PC-9 (cell line): ENCODE measurements at regions not wholly inside any gene's neighbourhood (a gene's known extent, or its start where the extent isn't known, plus 50 kb on each side); places are given as distances from the start of the nearest gene placed in this dataset.

Source experiments
- BruUV-seq: library from RNA; stranded (reverse); fragments of 400-500 nt; replicated peaks from 2 replicates; lab custom pipeline; 2021; lab: Mats Ljungman, UMichigan
- CTCF ChIA-PET: fragments of 300-600 bp; sonication (Branson Sonifier 250); formaldehyde crosslinking; loops from one replicate; lab custom pipeline; 2022; ENCODE audit warnings: antibody characterized with exemption; lab: Charles Lee
- POLR2A ChIA-PET: fragments of 300-600 bp; sonication (Branson Sonifier 250); formaldehyde crosslinking; loops from one replicate; lab custom pipeline; 2022; ENCODE audit warnings: antibody characterized with exemption; ENCODE audit not compliant: unreplicated experiment; lab: Charles Lee
- DNase-seq, 2 experiments: peaks; one replicate each; pipeline versions ENCODE4 v3.0.0 to v3.0.0-alpha.2; 2015 to 2022; ENCODE audit warnings: mixed read lengths in 1 of 2
- H2AFZ ChIP-seq: fragments of 200-600 bp; sonication (generic); 2 replicates; pipeline ENCODE4 v1.8.1; 2017; ENCODE audit warnings: antibody characterized with exemption
- H3F3A ChIP-seq: fragments of 200-600 bp; sonication (generic); 2 replicates; pipeline ENCODE4 v1.8.1; 2017; ENCODE audit warnings: antibody characterized with exemption, mild to moderate bottlenecking, low read depth; ENCODE audit not compliant: insufficient read depth
- H3K27ac ChIP-seq: fragments of 200-600 bp; sonication (generic); 2 replicates; pipeline ENCODE4 v1.6.1; 2016; ENCODE audit warnings: mixed run types
- H3K27me3 ChIP-seq: fragments of 200-600 bp; sonication (generic); 2 replicates; pipeline ENCODE4 v1.6.1; 2016; ENCODE audit warnings: low read depth, mixed run types; ENCODE audit not compliant: insufficient read depth
- H3K36me3 ChIP-seq: fragments of 200-600 bp; sonication (generic); 2 replicates; pipeline ENCODE4 v1.6.1; 2016; ENCODE audit warnings: low read depth, mixed run types
- H3K4me1 ChIP-seq: fragments of 200-600 bp; sonication (generic); replicated peaks from 2 replicates; pipeline ENCODE4 v1.6.1; 2016; ENCODE audit warnings: mixed run types; ENCODE audit not compliant: insufficient read depth
- H3K4me2 ChIP-seq: fragments of 200-600 bp; sonication (generic); 2 replicates; pipeline ENCODE4 v1.6.1; 2017; ENCODE audit warnings: mixed run types
- H3K4me3 ChIP-seq: fragments of 200-600 bp; sonication (generic); 2 replicates; pipeline ENCODE4 v1.6.1; 2016; ENCODE audit warnings: mixed run types
- H3K79me2 ChIP-seq: fragments of 200-600 bp; sonication (generic); 2 replicates; pipeline ENCODE4 v1.6.1; 2017; ENCODE audit warnings: low read depth, mixed run types
- H3K9me2 ChIP-seq: fragments of 200-600 bp; sonication (generic); 2 replicates; pipeline ENCODE4 v1.8.1; 2017; ENCODE audit warnings: mild to moderate bottlenecking; ENCODE audit not compliant: insufficient read depth
- H3K9me3 ChIP-seq: fragments of 200-600 bp; sonication (generic); 2 replicates; pipeline ENCODE4 v1.8.1; 2016; ENCODE audit warnings: low read depth; ENCODE audit not compliant: insufficient read depth
- H4K20me1 ChIP-seq: fragments of 200-600 bp; sonication (generic); 2 replicates; pipeline ENCODE4 v1.8.1; 2017; ENCODE audit not compliant: insufficient read depth
- EZH2 ChIP-seq: fragments of 200-600 bp; sonication (generic); IDR thresholded peaks from 2 replicates; pipeline ENCODE4 v1.8.0; 2017; ENCODE audit warnings: antibody characterized with exemption, low read depth
- intact Hi-C: fragments of 100-400 bp; cut with micrococcal nuclease; formaldehyde crosslinking; loops from one replicate; pipeline ENCODE4 v1.10.0; 2022; ENCODE audit not compliant: unreplicated experiment
- TF ChIP-seq, protein P1 (sequence below): fragments of 200-600 bp; sonication (generic); conservative IDR thresholded peaks from 2 replicates; pipeline ENCODE4 v1.6.1; 2017; ENCODE audit warnings: mixed run types, antibody characterized with exemption, mild to moderate bottlenecking, moderate library complexity

DNA sequence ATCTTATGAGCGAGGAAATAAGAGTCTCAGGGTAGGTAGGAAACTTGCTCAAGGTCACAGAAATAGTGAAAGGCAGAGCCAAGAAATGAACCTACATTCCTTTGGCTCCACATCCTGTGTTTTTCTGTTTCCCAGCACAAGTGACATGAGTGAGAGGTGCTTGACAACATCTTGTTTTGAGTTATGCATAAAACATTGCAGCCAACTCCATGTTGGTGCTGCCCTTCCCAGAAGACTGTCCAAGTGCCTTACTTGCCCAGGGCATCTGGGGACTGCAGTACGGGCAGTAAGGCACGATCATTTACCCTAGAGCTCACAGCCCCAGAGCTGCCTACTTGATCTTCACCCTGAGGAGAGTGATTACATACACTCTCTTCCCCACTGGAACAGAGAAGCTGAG, 148.8 kb downstream of the NOC3L start:
- Histone ChIP-seq H3F3A (peaks cover 4% of the 10 kb centered on the region; the same call in 1 of the 2 replicates), H3K4me2 (no peak overlapping the region), H2AFZ (no peak overlapping the region), H3K4me1 (peaks cover 14% of the 10 kb centered on the region), H3K9me3 (no peaks in the 10 kb centered on the region), H3K27me3 (no peaks in the 10 kb centered on the region), H3K4me3 (no peak overlapping the region), H3K27ac (no peak overlapping the region), H4K20me1 (no peaks in the 10 kb centered on the region), H3K9me2 (no peaks in the 10 kb centered on the region), H3K36me3 (no peaks in the 10 kb centered on the region), H3K79me2 (no peaks in the 10 kb centered on the region)
- ChIA-PET POLR2A (no interaction called here), CTCF (no interaction called here)
- TF ChIP-seq, protein P1, sequence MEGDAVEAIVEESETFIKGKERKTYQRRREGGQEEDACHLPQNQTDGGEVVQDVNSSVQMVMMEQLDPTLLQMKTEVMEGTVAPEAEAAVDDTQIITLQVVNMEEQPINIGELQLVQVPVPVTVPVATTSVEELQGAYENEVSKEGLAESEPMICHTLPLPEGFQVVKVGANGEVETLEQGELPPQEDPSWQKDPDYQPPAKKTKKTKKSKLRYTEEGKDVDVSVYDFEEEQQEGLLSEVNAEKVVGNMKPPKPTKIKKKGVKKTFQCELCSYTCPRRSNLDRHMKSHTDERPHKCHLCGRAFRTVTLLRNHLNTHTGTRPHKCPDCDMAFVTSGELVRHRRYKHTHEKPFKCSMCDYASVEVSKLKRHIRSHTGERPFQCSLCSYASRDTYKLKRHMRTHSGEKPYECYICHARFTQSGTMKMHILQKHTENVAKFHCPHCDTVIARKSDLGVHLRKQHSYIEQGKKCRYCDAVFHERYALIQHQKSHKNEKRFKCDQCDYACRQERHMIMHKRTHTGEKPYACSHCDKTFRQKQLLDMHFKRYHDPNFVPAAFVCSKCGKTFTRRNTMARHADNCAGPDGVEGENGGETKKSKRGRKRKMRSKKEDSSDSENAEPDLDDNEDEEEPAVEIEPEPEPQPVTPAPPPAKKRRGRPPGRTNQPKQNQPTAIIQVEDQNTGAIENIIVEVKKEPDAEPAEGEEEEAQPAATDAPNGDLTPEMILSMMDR: no peak
- TF ChIP-seq EZH2: no peak
- intact Hi-C loops: no loop called here
- no peak for DNase-seq
- no TSS peak for BruUV-seq

DNA sequence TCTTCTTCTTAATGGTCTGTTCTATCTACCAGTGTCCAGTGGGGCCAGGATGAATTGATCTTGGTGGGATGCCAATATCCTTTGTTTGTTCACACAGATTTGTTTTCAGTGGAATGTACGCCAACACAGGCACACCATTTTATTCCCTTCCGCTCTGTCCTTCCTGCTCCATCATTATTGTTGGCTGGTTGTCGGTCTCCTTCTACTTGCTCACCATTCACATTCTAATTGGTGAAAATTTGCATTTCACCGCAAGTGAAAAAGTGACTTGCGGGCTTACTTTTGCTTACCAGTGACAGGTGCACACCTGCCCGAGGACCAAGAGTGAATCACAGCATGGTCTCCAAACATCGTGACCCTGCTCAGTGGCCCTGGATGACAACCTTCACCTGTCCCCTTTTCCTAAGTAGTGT, 148.3 kb downstream of the NOC3L start:
- no peak overlapping the region for H3K4me3 ChIP-seq
- TF ChIP-seq, protein P1: no peak
- no peak for TF ChIP-seq EZH2
- ChIA-PET POLR2A (no interaction called here), CTCF (no interaction called here)
- H3K9me3 ChIP-seq: no peaks in the 10 kb centered on the region
- no peaks in the 10 kb centered on the region for H3K9me2 ChIP-seq
- no peaks in the 10 kb centered on the region for H3K36me3 ChIP-seq
- no peak for DNase-seq
- intact Hi-C loops: no loop called here
- peaks cover 4% of the 10 kb centered on the region; the same call in 1 of the 2 replicates for H3F3A ChIP-seq
- no peaks in the 10 kb centered on the region for H3K27me3 ChIP-seq
- BruUV-seq: no TSS peak
- no peak overlapping the region for H2AFZ ChIP-seq
- no peaks in the 10 kb centered on the region for H4K20me1 ChIP-seq
- H3K4me2 ChIP-seq: no peak overlapping the region
- H3K79me2 ChIP-seq: no peaks in the 10 kb centered on the region
- no peak overlapping the region for H3K27ac ChIP-seq
- peaks cover 14% of the 10 kb centered on the region for H3K4me1 ChIP-seq

DNA sequence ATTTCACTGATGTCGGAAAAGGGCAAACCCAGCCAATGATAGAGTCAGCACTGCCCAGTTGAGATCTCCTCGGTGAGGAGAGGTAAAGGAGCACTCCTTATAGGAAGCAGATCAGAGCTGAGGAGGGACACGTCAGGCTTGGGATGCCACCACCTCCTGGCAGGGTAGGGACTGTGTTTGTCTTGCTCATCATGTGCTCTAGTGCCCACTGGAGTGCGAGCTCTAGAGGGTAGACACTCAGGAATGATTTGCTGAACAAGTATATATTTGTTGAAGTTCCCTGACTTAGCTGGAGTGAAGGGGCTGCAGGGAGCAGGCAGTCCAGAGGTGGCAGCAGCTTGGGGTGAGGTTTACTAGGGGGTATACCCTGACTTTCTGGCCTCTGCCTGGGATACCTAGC, 146.5 kb downstream of the NOC3L start:
- TF ChIP-seq, protein P1: no peak
- TF ChIP-seq EZH2: no peak
- Histone ChIP-seq H3K36me3 (no peaks in the 10 kb centered on the region), H3K27me3 (no peaks in the 10 kb centered on the region), H3K79me2 (no peaks in the 10 kb centered on the region), H3K27ac (no peak overlapping the region), H4K20me1 (no peaks in the 10 kb centered on the region), H3K4me3 (no peak overlapping the region), H3K9me2 (no peaks in the 10 kb centered on the region), H3F3A (peaks cover 4% of the 10 kb centered on the region; the same call in 1 of the 2 replicates), H2AFZ (no peak overlapping the region), H3K4me2 (no peak overlapping the region), H3K4me1 (peaks cover 14% of the 10 kb centered on the region), H3K9me3 (no peaks in the 10 kb centered on the region)
- ChIA-PET CTCF (interaction anchor here (0.5 to 0.7 kb wide), 2 partner anchors 137 to 240 kb away, joined by 3 to 8 read pairs; no protein-coding TSS in a partner anchor), POLR2A (no interaction called here)
- DNase-seq: no peak
- BruUV-seq: no TSS peak
- intact Hi-C loops: no loop called here
